ENCODE measurements at regions not wholly inside any gene's neighbourhood (a gene's known extent, or its start where the extent isn't known, plus 50 kb on each side); places are given as distances from the start of the nearest gene placed in this dataset.

GRCh38 chr5:91898019-91898418, 514.9 kb upstream of the ARRDC3 start (continued):
- TF ChIP-seq, protein P1, sequence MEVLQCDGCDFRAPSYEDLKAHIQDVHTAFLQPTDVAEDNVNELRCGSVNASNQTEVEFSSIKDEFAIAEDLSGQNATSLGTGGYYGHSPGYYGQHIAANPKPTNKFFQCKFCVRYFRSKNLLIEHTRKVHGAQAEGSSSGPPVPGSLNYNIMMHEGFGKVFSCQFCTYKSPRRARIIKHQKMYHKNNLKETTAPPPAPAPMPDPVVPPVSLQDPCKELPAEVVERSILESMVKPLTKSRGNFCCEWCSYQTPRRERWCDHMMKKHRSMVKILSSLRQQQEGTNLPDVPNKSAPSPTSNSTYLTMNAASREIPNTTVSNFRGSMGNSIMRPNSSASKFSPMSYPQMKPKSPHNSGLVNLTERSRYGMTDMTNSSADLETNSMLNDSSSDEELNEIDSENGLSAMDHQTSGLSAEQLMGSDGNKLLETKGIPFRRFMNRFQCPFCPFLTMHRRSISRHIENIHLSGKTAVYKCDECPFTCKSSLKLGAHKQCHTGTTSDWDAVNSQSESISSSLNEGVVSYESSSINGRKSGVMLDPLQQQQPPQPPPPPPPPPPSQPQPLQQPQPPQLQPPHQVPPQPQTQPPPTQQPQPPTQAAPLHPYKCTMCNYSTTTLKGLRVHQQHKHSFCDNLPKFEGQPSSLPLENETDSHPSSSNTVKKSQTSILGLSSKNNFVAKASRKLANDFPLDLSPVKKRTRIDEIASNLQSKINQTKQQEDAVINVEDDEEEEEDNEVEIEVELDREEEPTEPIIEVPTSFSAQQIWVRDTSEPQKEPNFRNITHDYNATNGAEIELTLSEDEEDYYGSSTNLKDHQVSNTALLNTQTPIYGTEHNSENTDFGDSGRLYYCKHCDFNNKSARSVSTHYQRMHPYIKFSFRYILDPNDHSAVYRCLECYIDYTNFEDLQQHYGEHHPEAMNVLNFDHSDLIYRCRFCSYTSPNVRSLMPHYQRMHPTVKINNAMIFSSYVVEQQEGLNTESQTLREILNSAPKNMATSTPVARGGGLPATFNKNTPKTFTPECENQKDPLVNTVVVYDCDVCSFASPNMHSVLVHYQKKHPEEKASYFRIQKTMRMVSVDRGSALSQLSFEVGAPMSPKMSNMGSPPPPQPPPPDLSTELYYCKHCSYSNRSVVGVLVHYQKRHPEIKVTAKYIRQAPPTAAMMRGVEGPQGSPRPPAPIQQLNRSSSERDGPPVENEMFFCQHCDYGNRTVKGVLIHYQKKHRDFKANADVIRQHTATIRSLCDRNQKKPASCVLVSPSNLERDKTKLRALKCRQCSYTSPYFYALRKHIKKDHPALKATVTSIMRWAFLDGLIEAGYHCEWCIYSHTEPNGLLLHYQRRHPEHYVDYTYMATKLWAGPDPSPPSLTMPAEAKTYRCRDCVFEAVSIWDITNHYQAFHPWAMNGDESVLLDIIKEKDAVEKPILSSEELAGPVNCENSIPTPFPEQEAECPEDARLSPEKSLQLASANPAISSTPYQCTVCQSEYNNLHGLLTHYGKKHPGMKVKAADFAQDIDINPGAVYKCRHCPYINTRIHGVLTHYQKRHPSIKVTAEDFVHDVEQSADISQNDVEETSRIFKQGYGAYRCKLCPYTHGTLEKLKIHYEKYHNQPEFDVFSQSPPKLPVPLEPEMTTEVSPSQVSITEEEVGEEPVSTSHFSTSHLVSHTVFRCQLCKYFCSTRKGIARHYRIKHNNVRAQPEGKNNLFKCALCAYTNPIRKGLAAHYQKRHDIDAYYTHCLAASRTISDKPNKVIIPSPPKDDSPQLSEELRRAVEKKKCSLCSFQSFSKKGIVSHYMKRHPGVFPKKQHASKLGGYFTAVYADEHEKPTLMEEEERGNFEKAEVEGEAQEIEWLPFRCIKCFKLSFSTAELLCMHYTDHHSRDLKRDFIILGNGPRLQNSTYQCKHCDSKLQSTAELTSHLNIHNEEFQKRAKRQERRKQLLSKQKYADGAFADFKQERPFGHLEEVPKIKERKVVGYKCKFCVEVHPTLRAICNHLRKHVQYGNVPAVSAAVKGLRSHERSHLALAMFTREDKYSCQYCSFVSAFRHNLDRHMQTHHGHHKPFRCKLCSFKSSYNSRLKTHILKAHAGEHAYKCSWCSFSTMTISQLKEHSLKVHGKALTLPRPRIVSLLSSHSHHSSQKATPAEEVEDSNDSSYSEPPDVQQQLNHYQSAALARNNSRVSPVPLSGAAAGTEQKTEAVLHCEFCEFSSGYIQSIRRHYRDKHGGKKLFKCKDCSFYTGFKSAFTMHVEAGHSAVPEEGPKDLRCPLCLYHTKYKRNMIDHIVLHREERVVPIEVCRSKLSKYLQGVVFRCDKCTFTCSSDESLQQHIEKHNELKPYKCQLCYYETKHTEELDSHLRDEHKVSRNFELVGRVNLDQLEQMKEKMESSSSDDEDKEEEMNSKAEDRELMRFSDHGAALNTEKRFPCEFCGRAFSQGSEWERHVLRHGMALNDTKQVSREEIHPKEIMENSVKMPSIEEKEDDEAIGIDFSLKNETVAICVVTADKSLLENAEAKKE (CRISPR knock-in tag; IDR thresholded peaks at IDR 0.05), result no peak
- no peak for TF ChIP-seq EZH2phosphoT487 (IDR thresholded peaks at IDR 0.05; ENCODE audit: unreplicated experiment)
- TF ChIP-seq, protein P2, sequence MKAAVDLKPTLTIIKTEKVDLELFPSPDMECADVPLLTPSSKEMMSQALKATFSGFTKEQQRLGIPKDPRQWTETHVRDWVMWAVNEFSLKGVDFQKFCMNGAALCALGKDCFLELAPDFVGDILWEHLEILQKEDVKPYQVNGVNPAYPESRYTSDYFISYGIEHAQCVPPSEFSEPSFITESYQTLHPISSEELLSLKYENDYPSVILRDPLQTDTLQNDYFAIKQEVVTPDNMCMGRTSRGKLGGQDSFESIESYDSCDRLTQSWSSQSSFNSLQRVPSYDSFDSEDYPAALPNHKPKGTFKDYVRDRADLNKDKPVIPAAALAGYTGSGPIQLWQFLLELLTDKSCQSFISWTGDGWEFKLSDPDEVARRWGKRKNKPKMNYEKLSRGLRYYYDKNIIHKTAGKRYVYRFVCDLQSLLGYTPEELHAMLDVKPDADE (IDR thresholded peaks at IDR 0.05), result no peak
- TF ChIP-seq NANOG (IDR thresholded peaks at IDR 0.05; ENCODE audit: borderline replicate concordance), result no peak
- no peak for TF ChIP-seq REST (IDR thresholded peaks at IDR 0.05; ENCODE audit: unreplicated experiment)
- TF ChIP-seq JUNB (IDR thresholded peaks at IDR 0.05; ENCODE audit: unreplicated experiment), result no peak
- no peak for TF ChIP-seq ZNF331 (CRISPR knock-in tag; IDR thresholded peaks at IDR 0.05; ENCODE audit: low read depth)
- TF ChIP-seq STAT1 (IDR thresholded peaks at IDR 0.05; ENCODE audit: unreplicated experiment), result no peak
- TF ChIP-seq EZH2 (IDR thresholded peaks at IDR 0.05; ENCODE audit: low read depth, unreplicated experiment), result no peak

All from GM23338 (cell line).